HG03039 (cell line): ENCODE measurements at regions not wholly inside any gene's neighbourhood (a gene's known extent, or its start where the extent isn't known, plus 50 kb on each side); places are given as distances from the start of the nearest gene placed in this dataset.

Experiments used
- ATAC-seq: cut with Tn5 transposase; IDR thresholded peaks from one replicate; pipeline ENCODE4 v1.9.1; 2021; ENCODE audit warnings: mild to moderate bottlenecking, moderate library complexity; ENCODE audit not compliant: unreplicated experiment

DNA sequence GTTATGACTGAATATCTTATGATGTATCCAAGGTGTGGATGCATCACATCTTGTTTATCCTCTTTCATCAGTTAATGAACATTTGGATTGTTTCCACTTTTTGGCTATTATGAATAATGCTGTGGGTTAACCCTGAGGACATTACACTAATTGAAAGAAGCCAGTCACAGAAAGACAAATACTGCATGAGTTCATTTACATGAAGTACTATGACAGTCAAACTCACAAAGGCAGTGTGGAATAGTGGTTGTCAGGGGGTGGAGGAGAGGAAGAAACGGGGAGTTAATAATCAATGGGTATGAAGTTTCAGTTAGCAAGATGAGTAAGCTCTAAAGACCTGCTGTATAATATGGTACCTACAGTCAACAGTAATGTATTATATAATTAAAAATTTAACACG, 409.4 kb upstream of the CTNND2 start:
- no peak for ATAC-seq

DNA sequence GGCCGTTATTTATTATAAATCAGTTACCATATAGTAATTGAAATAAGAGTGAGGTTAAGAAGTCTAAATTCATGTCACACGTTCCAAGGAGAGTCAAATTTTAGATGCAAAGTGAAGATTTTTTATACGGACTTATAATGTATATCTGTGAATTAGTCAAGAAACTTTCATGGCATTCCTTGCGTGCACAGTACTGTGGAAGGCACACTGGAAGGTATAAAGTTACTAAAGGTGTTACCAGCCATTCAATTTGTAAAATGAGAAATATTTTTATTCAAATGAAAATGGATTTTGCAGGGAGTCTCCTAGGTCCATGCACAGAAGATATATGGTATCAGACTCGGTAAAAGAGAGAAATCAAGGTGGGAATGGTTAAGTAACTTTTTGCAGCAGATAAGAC, 408.1 kb upstream of the CTNND2 start:
- no peak for ATAC-seq

DNA sequence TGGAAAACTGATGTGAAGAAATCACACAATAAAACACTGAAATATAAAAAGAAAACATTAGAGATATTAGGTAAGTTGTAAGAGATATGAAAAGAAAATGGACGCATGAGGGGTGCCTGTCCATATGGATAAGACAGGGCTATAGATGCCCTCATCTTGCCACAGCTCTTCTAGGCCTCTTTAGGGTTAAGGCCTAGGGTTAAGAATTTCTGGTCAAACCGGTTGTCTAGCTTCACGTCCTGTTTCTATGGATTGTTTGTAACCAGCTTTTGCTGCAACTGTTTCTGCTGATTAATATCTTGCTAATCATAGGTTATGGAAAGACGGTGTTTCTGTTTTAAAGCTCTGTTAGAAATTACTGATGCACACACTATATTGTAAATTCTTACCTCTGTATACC, 389.9 kb upstream of the CTNND2 start:
- ATAC-seq = no peak

DNA sequence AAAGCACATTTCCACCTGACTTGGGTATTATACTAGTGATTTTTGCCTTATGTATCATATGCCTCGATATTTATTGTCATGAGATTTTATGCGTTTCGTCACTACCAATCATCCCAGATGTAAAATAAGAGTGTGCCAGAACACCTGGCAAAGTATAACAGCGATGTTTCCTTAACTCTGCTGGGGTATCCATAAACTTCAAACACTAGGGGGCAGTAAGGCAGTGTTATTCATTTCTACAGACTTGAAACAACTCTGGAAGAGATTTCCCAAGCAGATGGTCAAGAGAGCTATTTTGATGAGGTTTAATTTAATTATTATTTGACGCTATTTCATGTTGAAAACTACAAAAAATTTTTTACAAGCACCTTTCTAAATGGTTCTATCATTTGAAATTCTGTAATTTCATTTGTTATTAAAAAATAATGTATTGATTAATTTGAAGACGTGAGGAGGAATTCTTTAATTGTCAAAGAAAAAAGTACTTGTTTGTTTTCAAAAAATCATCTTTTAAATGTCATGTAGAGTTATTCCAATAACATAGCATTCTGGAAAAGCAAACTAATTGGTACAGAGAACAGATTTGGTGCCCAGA, 388.5 kb upstream of the CTNND2 start:
- no peak for ATAC-seq

DNA sequence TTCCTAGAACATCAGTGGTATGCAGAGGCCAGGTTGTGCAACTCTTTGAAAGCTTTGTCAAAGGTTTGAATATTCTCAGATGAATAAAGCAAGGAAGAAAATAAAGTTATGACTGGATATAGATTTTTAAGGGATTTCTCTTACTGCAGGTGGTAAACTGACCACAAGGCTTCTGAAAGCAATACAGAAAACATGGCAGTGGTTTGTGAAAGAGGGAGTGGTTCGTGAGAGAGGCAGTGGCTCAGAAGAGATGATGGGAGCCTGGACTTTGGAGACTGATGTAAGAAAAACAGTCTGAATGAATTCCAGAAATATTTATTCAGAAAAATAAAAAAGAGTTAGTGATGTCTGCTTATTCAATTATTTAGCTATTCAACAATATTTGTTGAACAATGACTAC, 380.4 kb upstream of the CTNND2 start:
- ATAC-seq = no peak

DNA sequence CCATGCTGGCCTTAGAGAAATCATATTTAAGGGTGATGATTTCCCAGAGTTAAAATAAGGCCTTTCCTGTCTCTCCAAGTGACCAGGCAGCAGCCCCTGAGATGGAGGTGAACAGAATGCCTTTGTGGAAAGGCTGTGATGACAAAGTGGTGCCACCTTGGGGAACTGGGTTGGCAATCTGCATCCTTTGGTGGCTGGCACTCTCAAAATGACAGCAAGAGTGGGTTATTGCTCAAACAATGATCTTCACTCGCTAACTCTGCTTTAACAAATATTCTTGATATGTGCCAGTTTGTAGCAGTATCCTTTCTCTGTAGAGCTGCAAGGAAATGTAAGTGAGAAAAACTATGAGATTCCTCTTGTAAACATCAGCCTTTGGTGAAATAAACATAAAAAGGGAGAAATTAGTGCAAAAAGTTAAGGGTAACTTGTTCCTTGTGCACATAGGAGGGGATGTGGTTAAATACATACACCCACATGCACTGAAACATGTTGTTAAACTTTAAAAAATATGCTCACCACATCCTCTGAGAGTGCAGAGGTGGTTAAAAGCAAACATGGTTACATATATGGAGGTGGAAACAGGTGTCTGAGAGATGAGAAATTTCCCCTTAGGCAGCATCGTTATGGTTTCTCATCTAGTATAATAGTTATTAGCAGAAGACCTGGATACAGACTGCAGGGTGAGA, 373.4 kb upstream of the CTNND2 start:
- ATAC-seq = peak; percentile 78

DNA sequence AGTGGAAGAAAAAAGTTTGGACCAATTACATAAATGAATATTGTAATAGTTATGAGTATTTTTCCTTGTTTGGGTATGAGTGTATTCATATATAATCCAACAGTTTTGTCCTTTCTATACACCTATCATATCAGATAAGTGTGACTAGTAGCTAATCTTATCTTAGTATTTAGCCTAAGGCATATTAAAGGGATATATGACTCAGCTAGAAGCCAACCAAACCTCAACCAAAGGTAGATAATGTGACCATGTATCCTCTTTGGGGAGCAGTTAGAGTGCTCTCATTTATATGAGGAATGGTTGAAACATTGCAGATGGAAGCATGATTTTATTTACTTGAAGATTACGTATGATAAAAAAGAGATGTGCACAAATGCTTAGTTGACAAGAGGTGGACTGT, 370.0 kb upstream of the CTNND2 start:
- ATAC-seq = no peak

DNA sequence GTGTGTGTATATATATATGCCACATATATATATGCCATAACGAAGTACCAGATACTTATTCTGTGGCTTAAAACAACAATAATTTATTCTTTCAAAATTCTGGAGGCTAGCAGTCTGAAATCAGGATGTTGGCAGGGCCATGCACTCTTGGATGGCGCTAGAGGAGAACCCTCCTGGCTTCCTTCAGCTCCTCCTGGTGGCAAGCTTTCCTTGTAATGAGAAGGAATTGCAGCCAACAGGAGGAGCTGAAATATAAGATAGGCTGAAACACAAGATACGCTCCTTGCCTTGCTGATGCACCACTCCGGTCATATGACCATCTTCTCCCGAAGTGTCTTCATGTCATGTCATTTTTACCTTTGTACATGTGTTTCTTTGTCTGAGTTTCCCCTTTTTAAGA, 368.1 kb upstream of the CTNND2 start:
- no peak for ATAC-seq

DNA sequence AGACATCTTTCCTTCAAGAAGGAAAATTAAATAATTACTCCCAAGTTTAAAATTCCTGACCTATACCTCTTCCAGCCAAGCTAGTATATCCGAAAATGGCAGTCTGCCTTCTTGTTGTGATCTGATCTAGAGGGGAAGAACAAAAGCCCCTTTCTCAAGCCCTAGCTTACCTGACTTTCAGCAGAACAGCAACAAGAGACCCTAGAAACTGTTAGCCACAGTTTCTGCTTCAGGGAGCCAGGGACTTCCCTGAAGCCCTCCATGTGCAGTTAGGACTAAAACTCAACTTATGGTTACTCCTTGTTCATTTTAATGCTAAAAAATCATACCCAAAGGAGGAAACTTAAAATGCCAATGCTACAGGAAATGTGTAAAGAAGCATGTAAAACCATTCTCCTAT, 366.7 kb upstream of the CTNND2 start:
- ATAC-seq = no peak

DNA sequence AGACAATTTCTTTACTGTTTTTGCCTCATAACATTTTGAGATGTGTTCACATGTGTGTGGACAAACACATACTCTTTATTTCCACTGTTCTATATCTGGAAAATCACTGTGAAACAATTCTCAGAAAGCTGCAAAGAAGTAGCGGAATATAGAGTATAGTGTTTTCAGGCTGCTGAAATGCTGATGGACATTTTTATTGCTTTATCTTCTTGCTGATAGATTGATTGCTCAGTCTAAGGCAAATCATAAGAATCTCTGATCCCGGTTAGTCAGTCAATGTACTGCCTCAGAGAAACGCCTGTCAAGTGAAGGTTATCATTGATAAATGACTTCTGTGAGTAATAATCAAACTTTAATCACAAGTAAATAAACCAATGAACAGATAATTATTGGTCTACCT, 364.9 kb upstream of the CTNND2 start:
- ATAC-seq = no peak

DNA sequence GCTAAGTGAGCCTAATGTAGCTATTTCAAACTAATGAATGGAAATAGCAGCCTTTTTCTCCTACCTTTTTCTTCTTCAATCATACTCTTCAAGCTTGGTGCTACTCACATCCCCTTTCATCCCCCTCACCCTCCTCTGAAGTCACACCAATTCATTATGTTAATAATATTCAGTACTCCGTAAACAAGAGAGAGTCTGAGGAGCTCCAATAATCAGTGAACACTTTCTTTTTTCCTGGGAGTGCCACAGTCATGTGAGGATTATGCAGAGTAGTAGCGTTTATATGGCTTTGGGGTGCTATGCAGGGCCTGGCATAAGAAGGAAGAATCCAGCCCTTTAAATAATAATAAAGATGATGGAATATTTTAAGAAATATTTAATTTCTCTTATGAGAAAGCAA, 354.3 kb upstream of the CTNND2 start:
- no peak for ATAC-seq

DNA sequence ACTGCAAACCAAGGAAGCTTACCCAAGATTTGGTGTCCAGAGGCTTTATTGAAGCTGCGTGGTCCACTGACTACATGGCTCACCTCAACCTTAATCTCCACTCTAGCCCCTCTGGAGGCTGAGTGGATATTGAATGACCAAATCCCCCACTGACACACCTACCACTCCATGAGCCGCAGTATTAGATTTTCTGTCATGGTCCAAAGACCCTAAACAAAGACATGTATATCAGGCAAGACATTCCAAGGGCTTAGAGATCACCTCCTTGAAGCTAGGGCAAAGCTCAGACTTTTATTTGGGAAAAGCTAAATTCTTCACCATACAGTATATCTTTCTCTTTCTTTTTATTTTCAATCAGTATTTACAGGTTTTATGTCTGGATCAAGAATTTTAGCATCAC, 346.2 kb upstream of the CTNND2 start:
- ATAC-seq = no peak

DNA sequence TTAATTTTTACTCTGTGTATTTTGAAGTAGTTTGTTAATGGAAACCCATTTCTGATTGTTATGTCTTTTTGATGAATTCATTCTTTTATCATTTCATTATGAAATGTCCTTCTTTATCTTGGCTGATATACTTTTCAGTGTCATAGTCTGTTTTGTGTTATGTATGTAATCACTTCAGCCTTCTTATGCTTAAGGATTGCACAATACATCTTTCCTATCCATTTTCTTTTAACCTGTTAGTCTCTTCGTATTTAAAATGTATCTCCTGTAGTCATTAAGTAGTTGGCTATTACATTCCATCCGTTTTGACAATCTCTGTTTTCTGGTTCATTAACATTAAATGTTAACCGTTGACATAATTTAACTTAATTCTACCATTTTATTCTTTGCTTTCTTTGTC, 344.6 kb upstream of the CTNND2 start:
- ATAC-seq = no peak

DNA sequence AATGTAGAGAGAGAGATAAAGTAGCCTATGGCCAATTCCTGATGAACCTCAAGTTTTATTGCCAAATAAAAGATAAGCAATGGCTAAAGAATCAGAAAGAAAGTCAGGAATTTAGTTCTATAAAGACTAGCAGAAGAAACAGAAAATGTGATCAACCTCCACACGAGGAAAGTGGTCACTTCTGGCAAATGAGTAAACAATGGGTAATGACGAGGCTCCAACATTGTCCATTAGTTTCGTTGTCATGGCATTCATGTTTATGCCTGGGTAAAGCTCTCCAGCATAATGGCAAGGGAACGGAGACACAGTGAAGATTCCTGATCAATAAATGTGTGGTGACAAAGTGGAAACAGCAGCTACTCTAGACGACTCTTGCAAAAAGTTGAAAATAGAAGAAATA, 341.8 kb upstream of the CTNND2 start:
- ATAC-seq = no peak

DNA sequence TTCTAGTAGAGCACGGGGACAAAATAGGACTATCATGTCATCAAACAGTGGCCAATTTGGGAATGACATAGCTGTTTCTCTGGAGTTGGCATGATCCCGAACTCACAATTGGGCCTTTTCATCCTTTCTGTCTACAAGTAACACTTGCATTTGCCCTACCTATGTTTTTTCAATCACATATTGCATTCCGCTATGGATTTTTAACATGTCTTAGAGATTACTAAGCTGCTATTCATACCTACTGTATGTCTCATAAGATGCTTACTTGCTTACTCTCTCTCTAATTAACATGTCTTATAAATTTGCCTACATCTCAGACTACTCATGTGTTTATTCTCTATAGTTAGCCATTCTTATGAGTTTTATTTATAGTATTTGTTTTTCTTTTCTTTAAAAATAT, 341.2 kb upstream of the CTNND2 start:
- ATAC-seq = no peak

DNA sequence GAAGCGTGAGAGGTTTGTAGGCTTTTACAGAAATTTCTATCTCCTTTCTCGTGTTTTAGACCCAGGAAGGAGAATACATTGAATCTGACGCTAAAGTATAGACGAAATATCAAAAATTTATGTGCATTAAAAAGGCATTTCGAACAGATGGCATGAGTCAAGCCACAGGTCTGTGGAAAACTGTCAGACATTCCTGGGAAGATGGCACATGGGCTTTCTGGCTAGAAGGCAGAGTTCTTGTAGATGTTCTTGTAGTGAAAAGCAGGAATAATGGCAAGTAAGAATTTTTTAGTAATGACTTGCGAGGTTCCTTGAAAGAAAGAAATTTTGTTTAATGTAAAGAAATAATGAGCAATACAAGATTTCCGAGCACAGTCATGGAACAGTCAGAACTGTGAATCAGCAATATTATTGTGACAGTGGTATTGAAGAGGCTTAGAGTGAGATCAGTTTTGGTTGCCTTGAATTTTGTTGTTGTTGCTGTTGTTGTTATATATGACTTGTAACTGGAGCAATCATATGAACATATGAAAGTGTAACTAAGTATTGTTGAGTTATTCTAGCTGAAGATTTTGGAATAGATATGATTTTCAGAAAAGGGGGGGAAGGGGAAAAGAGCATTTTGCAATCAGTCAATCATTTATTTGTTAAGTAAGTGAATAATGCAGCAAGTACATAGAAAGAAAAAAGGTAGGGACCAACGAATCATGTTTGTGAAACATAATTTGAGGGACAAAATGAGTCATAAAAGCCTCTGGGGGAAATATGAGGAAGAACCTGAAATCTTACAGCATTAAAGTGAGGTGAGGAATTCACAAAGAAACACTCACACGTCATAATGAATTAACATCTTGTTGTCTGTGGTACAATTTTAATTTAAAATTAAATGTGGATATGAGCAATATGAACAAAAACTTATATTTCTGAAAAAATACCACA, 339.0 kb upstream of the CTNND2 start:
- ATAC-seq = no peak

DNA sequence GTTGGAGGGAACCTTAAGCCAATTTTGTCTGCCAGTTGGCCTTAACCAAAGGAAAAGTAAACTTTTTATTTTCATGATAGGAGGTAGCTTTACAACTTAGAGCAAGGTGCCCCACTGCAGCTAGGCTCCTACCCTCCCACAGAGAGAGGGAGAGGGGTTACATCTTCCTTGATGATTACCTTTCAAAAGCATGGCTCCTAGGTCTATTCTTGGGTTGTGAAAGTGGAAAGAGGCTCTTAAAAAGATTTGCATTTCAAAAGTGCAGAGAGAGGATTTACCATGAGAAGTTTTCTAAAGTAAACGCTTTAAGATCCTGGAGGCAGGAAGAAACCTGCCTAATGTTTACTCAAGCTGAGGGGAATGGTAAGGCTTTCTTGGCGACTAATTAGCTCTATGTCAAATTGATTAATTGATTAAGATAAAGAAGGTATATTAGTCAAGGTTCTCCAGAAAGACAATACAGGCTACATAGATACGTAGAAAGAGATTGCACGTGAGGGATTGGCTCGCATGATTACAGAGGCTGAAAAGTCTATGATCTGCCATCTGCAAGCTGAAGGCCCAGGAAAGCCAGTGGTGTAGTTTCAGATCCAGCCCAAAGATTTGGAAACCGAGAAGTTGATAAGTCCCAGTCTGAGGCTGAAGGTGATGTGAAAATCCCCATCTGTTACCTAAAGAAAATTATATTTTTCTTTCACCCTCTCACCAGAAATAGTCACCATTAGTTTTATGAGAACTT, 333.8 kb upstream of the CTNND2 start:
- ATAC-seq = no peak

DNA sequence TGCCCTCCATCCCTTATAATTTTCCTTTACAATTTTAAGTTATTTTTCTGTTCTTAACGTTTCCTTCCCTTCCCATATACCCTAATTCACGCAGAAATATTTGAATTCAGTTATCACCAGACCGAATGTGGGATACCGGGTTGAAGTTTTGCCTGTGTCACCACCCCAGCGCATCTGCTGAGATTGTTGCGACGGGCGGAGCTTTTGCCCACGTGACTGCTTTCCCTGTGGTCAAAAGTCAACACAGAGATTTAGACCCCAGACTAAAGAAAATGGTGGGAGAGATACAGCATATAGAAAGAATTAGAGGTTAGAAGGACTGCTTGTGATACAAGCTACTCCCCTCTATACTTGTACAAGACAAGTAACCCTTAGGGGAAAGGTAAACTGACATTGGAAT, 326.4 kb upstream of the CTNND2 start:
- no peak for ATAC-seq

DNA sequence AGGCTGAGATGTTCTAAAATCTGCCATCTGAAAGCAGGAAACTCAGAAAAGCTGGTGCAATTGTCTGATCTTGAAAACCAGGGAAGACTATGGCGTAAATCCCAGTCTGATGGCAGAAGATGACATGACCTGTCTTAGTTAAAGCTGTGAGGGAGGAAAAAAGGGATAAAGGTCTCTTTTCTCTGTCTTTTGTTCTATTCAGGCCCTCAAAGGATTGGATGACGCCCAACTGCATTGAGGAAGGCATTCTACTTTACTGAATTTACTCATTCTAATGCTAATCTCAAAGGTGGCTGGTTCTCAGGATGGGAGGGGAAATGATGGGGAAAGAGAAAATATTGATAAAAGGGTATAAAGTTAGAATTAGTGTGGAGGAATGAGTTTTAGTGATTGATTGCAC, 312.8 kb upstream of the CTNND2 start:
- no peak for ATAC-seq

DNA sequence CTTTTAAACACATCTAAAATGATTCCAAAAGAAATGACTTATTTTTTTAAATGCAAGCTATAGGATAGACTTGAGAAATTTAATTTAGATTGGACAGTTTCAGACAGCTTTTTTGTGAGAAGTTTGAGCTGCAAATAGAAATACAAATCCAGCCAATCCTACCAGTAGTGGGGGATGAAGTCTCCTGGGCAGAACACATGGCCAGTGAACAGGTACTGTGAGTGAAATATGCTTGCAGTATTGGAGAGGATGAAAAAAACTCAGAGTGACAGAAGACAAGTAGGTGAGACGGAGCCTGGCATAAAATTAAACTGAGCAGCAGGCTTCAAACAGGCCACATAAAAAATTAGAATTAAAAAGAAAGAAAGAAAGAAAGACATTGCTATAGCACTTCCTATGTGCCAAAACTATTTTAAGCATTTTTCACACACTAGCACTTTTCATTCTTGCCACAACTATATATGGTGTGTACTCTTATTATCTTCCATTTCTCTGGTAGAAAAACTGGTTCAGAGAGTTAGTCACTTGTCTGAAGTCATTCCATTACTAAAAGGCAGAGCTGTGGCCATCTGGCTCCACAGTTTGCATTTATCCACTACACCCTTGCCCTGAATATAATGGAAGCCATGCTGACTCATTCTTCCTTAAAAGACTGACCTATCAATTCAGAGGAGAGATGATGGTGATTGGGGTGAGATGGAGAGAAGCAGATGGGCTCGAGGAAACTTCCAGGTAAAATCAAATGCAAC, 310.2 kb upstream of the CTNND2 start:
- ATAC-seq = no peak
